ENCODE measurements at regions not wholly inside any gene's neighbourhood (a gene's known extent, or its start where the extent isn't known, plus 50 kb on each side); places are given as distances from the start of the nearest gene placed in this dataset.

GRCh38 chr4:55725057-55725456, 89.0 kb upstream of the NMU start:
- H3K27me3 ChIP-seq (replicated peaks in 2 of 5; ENCODE audit: control insufficient read depth in 4 of 5, insufficient read depth in 5 of 5, low read length in 4 of 5), result peaks cover 0 to 4% (median 0%) of the 10 kb centered on the region in 5 experiments
- no peak overlapping the region for H3K4me3 ChIP-seq (ENCODE audit: control insufficient read depth in 1 of 7, extremely low read depth in 1 of 7, insufficient read depth in 4 of 7, low read depth in 2 of 7, low read length in 6 of 7)
- ChIA-PET CTCF (interaction anchor here (0.6 kb wide), 1 partner anchor 374 kb away, joined by 4 read pairs; no protein-coding TSS in a partner anchor), POLR2A (no interaction called here)
- no peaks in the 10 kb centered on the region for H3K36me3 ChIP-seq (ENCODE audit: control insufficient read depth in 4 of 4, insufficient read depth in 4 of 4, low read length in 3 of 4)
- peaks cover 0 to 4% (median 0%) of the 10 kb centered on the region in 5 experiments for H3K9me3 ChIP-seq (ENCODE audit: control extremely low read depth in 1 of 5, control insufficient read depth in 4 of 5, insufficient read depth in 2 of 5, low read depth in 1 of 5, low read length in 4 of 5)
- H3K27ac ChIP-seq (ENCODE audit: insufficient read depth in 1 of 2, low read depth in 1 of 2, low read length in 2 of 2, poor library complexity in 1 of 2, severe bottlenecking in 2 of 2), result no peak overlapping the region
- no peaks in the 10 kb centered on the region for H3K4me1 ChIP-seq (ENCODE audit: control extremely low read depth in 1 of 4, control insufficient read depth in 4 of 4, insufficient read depth in 4 of 4, low read length in 3 of 4)
- WGBS (ENCODE audit: insufficient coverage), result 83% methylated on average over 1 of the region's 4 CpGs
- no peak for DNase-seq

GRCh38 chr4:55727746-55728145, 91.6 kb upstream of the NMU start:
- ChIA-PET CTCF (no interaction called here), POLR2A (no interaction called here)
- Histone ChIP-seq H3K27me3 (replicated peaks in 2 of 5; ENCODE audit: control insufficient read depth in 4 of 5, insufficient read depth in 5 of 5, low read length in 4 of 5) (peaks cover 0 to 6% (median 5%) of the 10 kb centered on the region in 5 experiments), H3K36me3 (ENCODE audit: control insufficient read depth in 4 of 4, insufficient read depth in 4 of 4, low read length in 3 of 4) (no peaks in the 10 kb centered on the region), H3K9me3 (ENCODE audit: control extremely low read depth in 1 of 5, control insufficient read depth in 4 of 5, insufficient read depth in 2 of 5, low read depth in 1 of 5, low read length in 4 of 5) (peaks cover 0 to 4% (median 0%) of the 10 kb centered on the region in 5 experiments), H3K4me3 (ENCODE audit: control insufficient read depth in 1 of 7, extremely low read depth in 1 of 7, insufficient read depth in 4 of 7, low read depth in 2 of 7, low read length in 6 of 7) (no peak overlapping the region), H3K4me1 (ENCODE audit: control extremely low read depth in 1 of 4, control insufficient read depth in 4 of 4, insufficient read depth in 4 of 4, low read length in 3 of 4) (no peaks in the 10 kb centered on the region), H3K27ac (ENCODE audit: insufficient read depth in 1 of 2, low read depth in 1 of 2, low read length in 2 of 2, poor library complexity in 1 of 2, severe bottlenecking in 2 of 2) (no peak overlapping the region)
- WGBS (ENCODE audit: insufficient coverage), result 83% methylated on average over 1 of the region's 2 CpGs
- no peak for DNase-seq

- Histone ChIP-seq H3K27me3 (replicated peaks in 2 of 5; ENCODE audit: control insufficient read depth in 4 of 5, insufficient read depth in 5 of 5, low read length in 4 of 5) (peaks cover 0 to 6% (median 5%) of the 10 kb centered on the region in 5 experiments), H3K4me3 (ENCODE audit: control insufficient read depth in 1 of 7, extremely low read depth in 1 of 7, insufficient read depth in 4 of 7, low read depth in 2 of 7, low read length in 6 of 7) (no peak overlapping the region), H3K9me3 (ENCODE audit: control extremely low read depth in 1 of 5, control insufficient read depth in 4 of 5, insufficient read depth in 2 of 5, low read depth in 1 of 5, low read length in 4 of 5) (peaks cover 0 to 4% (median 0%) of the 10 kb centered on the region in 5 experiments), H3K36me3 (ENCODE audit: control insufficient read depth in 4 of 4, insufficient read depth in 4 of 4, low read length in 3 of 4) (no peaks in the 10 kb centered on the region), H3K4me1 (ENCODE audit: control extremely low read depth in 1 of 4, control insufficient read depth in 4 of 4, insufficient read depth in 4 of 4, low read length in 3 of 4) (no peaks in the 10 kb centered on the region), H3K27ac (ENCODE audit: insufficient read depth in 1 of 2, low read depth in 1 of 2, low read length in 2 of 2, poor library complexity in 1 of 2, severe bottlenecking in 2 of 2) (peak overlapping the region in 1 of 2 experiments; percentile 64)
- POLR2A ChIA-PET, result no interaction called here
- DNase-seq, result peak in 1 of 3 donors; percentile 24
- CTCF ChIA-PET, result no interaction called here
- 93% methylated on average over 4 of the region's 5 CpGs for WGBS (ENCODE audit: insufficient coverage)
Observed at GRCh38 chr4:55729351-55730279, 90.0 kb upstream of the EXOC1L start.

GRCh38 chr4:55730280-55730931, 89.2 kb upstream of the EXOC1L start:
- no peaks in the 10 kb centered on the region for H3K4me1 ChIP-seq (ENCODE audit: control extremely low read depth in 1 of 4, control insufficient read depth in 4 of 4, insufficient read depth in 4 of 4, low read length in 3 of 4)
- no peaks in the 10 kb centered on the region for H3K36me3 ChIP-seq (ENCODE audit: control insufficient read depth in 4 of 4, insufficient read depth in 4 of 4, low read length in 3 of 4)
- DNase-seq, result no peak
- H3K27ac ChIP-seq (ENCODE audit: insufficient read depth in 1 of 2, low read depth in 1 of 2, low read length in 2 of 2, poor library complexity in 1 of 2, severe bottlenecking in 2 of 2), result peak overlapping the region in 1 of 2 experiments; percentile 64
- H3K27me3 ChIP-seq (replicated peaks in 2 of 5; ENCODE audit: control insufficient read depth in 4 of 5, insufficient read depth in 5 of 5, low read length in 4 of 5), result peaks cover 0 to 6% (median 5%) of the 10 kb centered on the region in 5 experiments
- WGBS (ENCODE audit: insufficient coverage), result no CpG with 5 or more reads among the region's 2 CpGs
- H3K4me3 ChIP-seq (ENCODE audit: control insufficient read depth in 1 of 7, extremely low read depth in 1 of 7, insufficient read depth in 4 of 7, low read depth in 2 of 7, low read length in 6 of 7), result no peak overlapping the region
- H3K9me3 ChIP-seq (ENCODE audit: control extremely low read depth in 1 of 5, control insufficient read depth in 4 of 5, insufficient read depth in 2 of 5, low read depth in 1 of 5, low read length in 4 of 5), result peaks cover 0 to 4% (median 0%) of the 10 kb centered on the region in 5 experiments
- ChIA-PET CTCF (interaction anchor here (1.3 kb wide), 1 partner anchor 759 kb away, joined by 4 read pairs; no protein-coding TSS in a partner anchor), POLR2A (no interaction called here)

- ChIA-PET CTCF (no interaction called here), POLR2A (no interaction called here)
- H3K9me3 ChIP-seq (ENCODE audit: control extremely low read depth in 1 of 5, control insufficient read depth in 4 of 5, insufficient read depth in 2 of 5, low read depth in 1 of 5, low read length in 4 of 5), result peaks cover 0 to 4% (median 0%) of the 10 kb centered on the region in 5 experiments
Observed at GRCh38 chr4:55731959-55732358, 87.6 kb upstream of the EXOC1L start.

GRCh38 chr4:55732864-55733263, 86.7 kb upstream of the EXOC1L start:
- POLR2A ChIA-PET, result no interaction called here
- no peak overlapping the region for H3K4me3 ChIP-seq (ENCODE audit: control insufficient read depth in 1 of 7, extremely low read depth in 1 of 7, insufficient read depth in 4 of 7, low read depth in 2 of 7, low read length in 6 of 7)
- peaks cover 0 to 7% (median 5%) of the 10 kb centered on the region in 5 experiments for H3K27me3 ChIP-seq (replicated peaks in 2 of 5; ENCODE audit: control insufficient read depth in 4 of 5, insufficient read depth in 5 of 5, low read length in 4 of 5)
- CTCF ChIA-PET, result no interaction called here
- peaks cover 0 to under 1% (median 0%) of the 10 kb centered on the region in 5 experiments for H3K9me3 ChIP-seq (ENCODE audit: control extremely low read depth in 1 of 5, control insufficient read depth in 4 of 5, insufficient read depth in 2 of 5, low read depth in 1 of 5, low read length in 4 of 5)
- DNase-seq, result no peak
- H3K4me1 ChIP-seq (ENCODE audit: control extremely low read depth in 1 of 4, control insufficient read depth in 4 of 4, insufficient read depth in 4 of 4, low read length in 3 of 4), result no peaks in the 10 kb centered on the region
- 29% methylated on average over 1 of the region's 3 CpGs for WGBS (ENCODE audit: insufficient coverage)
- H3K27ac ChIP-seq (ENCODE audit: insufficient read depth in 1 of 2, low read depth in 1 of 2, low read length in 2 of 2, poor library complexity in 1 of 2, severe bottlenecking in 2 of 2), result no peak overlapping the region
- no peaks in the 10 kb centered on the region for H3K36me3 ChIP-seq (ENCODE audit: control insufficient read depth in 4 of 4, insufficient read depth in 4 of 4, low read length in 3 of 4)

More at GRCh38 chr4:55731959-55732358, 87.6 kb upstream of the EXOC1L start:
- WGBS (ENCODE audit: insufficient coverage), result 91% methylated on average over 1 of the region's 2 CpGs
- Histone ChIP-seq H3K4me3 (ENCODE audit: control insufficient read depth in 1 of 7, extremely low read depth in 1 of 7, insufficient read depth in 4 of 7, low read depth in 2 of 7, low read length in 6 of 7) (no peak overlapping the region), H3K4me1 (ENCODE audit: control extremely low read depth in 1 of 4, control insufficient read depth in 4 of 4, insufficient read depth in 4 of 4, low read length in 3 of 4) (no peaks in the 10 kb centered on the region), H3K36me3 (ENCODE audit: control insufficient read depth in 4 of 4, insufficient read depth in 4 of 4, low read length in 3 of 4) (no peaks in the 10 kb centered on the region), H3K27ac (ENCODE audit: insufficient read depth in 1 of 2, low read depth in 1 of 2, low read length in 2 of 2, poor library complexity in 1 of 2, severe bottlenecking in 2 of 2) (peak overlapping the region in 1 of 2 experiments; percentile 10), H3K27me3 (replicated peaks in 2 of 5; ENCODE audit: control insufficient read depth in 4 of 5, insufficient read depth in 5 of 5, low read length in 4 of 5) (peaks cover 0 to 6% (median 5%) of the 10 kb centered on the region in 5 experiments)
- no peak for DNase-seq
